ENCODE measurements at regions not wholly inside any gene's neighbourhood (a gene's known extent, or its start where the extent isn't known, plus 50 kb on each side); places are given as distances from the start of the nearest gene placed in this dataset.

GRCh38 chr10:22801785-22802184, 87.4 kb upstream of the PIP4K2A start:
- TF ChIP-seq SIN3A (IDR thresholded peaks at IDR 0.05; ENCODE audit: borderline replicate concordance, insufficient read depth, low read length) (no peak), POLR2AphosphoS5 (IDR thresholded peaks at IDR 0.05; ENCODE audit: low read depth, low read length) (no peak), FOXP2 (optimal IDR thresholded peaks at IDR 0.05; ENCODE audit: borderline replicate concordance, extremely low read depth, extremely low read length, insufficient read depth) (no peak), REST (IDR thresholded peaks at IDR 0.05; ENCODE audit: insufficient read depth in 1 of 2, low read depth in 2 of 2, low read length in 2 of 2) (no peak), TAF1 (IDR thresholded peaks at IDR 0.05; ENCODE audit: borderline replicate concordance, insufficient read depth, low read length) (no peak)

GRCh38 chr10:22795546-22795945, 81.2 kb upstream of the PIP4K2A start:
- no peak for TF ChIP-seq POLR2AphosphoS5 (IDR thresholded peaks at IDR 0.05; ENCODE audit: low read depth, low read length)
- TF ChIP-seq TAF1 (IDR thresholded peaks at IDR 0.05; ENCODE audit: borderline replicate concordance, insufficient read depth, low read length): no peak
- no peak for TF ChIP-seq REST (IDR thresholded peaks at IDR 0.05; ENCODE audit: insufficient read depth in 1 of 2, low read depth in 2 of 2, low read length in 2 of 2)

GRCh38 chr10:22792161-22792560, 77.8 kb upstream of the PIP4K2A start:
- TF ChIP-seq REST (IDR thresholded peaks at IDR 0.05; ENCODE audit: insufficient read depth in 1 of 2, low read depth in 2 of 2, low read length in 2 of 2) (no peak), TAF1 (IDR thresholded peaks at IDR 0.05; ENCODE audit: borderline replicate concordance, insufficient read depth, low read length) (no peak), POLR2AphosphoS5 (IDR thresholded peaks at IDR 0.05; ENCODE audit: low read depth, low read length) (no peak), SIN3A (IDR thresholded peaks at IDR 0.05; ENCODE audit: borderline replicate concordance, insufficient read depth, low read length) (no peak), FOXP2 (optimal IDR thresholded peaks at IDR 0.05; ENCODE audit: borderline replicate concordance, extremely low read depth, extremely low read length, insufficient read depth) (no peak)

GRCh38 chr10:22791665-22792064, 77.3 kb upstream of the PIP4K2A start:
- TF ChIP-seq SIN3A (IDR thresholded peaks at IDR 0.05; ENCODE audit: borderline replicate concordance, insufficient read depth, low read length) (no peak), FOXP2 (optimal IDR thresholded peaks at IDR 0.05; ENCODE audit: borderline replicate concordance, extremely low read depth, extremely low read length, insufficient read depth) (no peak), POLR2AphosphoS5 (IDR thresholded peaks at IDR 0.05; ENCODE audit: low read depth, low read length) (no peak)

- no peak for TF ChIP-seq FOXP2 (optimal IDR thresholded peaks at IDR 0.05; ENCODE audit: borderline replicate concordance, extremely low read depth, extremely low read length, insufficient read depth)
- TF ChIP-seq REST (IDR thresholded peaks at IDR 0.05; ENCODE audit: insufficient read depth in 1 of 2, low read depth in 2 of 2, low read length in 2 of 2): no peak
- no peak for TF ChIP-seq SIN3A (IDR thresholded peaks at IDR 0.05; ENCODE audit: borderline replicate concordance, insufficient read depth, low read length)
- TF ChIP-seq TAF1 (IDR thresholded peaks at IDR 0.05; ENCODE audit: borderline replicate concordance, insufficient read depth, low read length): no peak
- TF ChIP-seq POLR2AphosphoS5 (IDR thresholded peaks at IDR 0.05; ENCODE audit: low read depth, low read length): no peak
Measured at GRCh38 chr10:22784668-22785067, 70.3 kb upstream of the PIP4K2A start.

Measured in PFSK-1 (cell line).